SKM-1 treated with dmso at 0.1 percent for 144 hours (cell line): ENCODE measurements at regions not wholly inside any gene's neighbourhood (a gene's known extent, or its start where the extent isn't known, plus 50 kb on each side); places are given as distances from the start of the nearest gene placed in this dataset.
"Not testable (repeated sequence)": the region's sequence is repeated elsewhere in the genome, so short reads cannot be mapped to it uniquely, and the experiment has no call there.

Experiments used
- DNase-seq: peaks from one replicate; lab custom pipeline; 2025; ENCODE audit not compliant: unreplicated experiment; lab: John Stamatoyannopoulos, UW

GRCh38 chr18:65671621-65672415 lies 79.0 kb upstream of the CDH7 start:
- no peak for DNase-seq

GRCh38 chr18:65670145-65670544 lies 80.7 kb upstream of the CDH7 start:
- not testable (repeated sequence) for DNase-seq

- no peak for DNase-seq
These were observed 89.4 kb upstream of the CDH7 start for GRCh38 chr18:65661391-65661790.

DNA sequence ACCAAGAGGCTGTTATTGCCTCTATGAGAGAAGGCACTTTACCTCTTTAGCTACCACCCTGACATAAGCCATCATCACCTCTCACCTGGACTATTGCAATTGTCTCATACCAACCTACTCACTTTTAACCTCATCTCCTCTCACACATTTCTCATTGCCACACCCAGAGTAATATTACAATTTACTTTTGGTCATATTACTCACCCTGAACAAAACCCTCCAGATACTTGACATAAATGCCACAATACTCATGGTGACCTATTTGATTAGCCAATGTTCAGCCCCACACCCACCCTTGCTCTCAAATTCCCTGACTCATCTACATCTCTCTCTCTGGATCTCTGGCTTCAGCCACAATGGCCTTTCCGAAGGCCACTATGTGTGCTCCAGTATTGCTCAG lies 90.9 kb upstream of the CDH7 start:
- DNase-seq = no peak

- no peak for DNase-seq
These were observed 91.5 kb upstream of the CDH7 start for GRCh38 chr18:65659312-65659711.

GRCh38 chr18:65651192-65651591 lies 99.6 kb upstream of the CDH7 start:
- no peak for DNase-seq

DNA sequence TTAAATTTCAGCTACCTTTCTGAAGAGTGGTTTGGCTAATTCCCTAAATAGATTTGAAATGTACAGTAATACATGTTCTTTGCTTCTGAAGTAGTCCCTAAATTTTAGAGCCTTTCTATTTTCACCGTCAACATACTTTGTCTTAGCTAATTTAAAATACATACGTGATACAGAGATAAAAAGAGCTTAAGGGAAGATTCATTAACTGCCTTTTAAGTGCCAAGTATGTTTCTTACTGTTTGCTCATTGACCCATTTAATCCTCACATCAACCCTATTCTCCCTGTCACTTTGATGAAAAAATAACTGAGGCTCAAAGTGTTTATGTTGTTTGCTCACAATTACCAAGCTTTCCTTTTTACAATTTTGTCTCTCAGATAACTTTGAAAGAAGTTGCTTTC lies 118.6 kb upstream of the CDH7 start:
- no peak for DNase-seq

DNA sequence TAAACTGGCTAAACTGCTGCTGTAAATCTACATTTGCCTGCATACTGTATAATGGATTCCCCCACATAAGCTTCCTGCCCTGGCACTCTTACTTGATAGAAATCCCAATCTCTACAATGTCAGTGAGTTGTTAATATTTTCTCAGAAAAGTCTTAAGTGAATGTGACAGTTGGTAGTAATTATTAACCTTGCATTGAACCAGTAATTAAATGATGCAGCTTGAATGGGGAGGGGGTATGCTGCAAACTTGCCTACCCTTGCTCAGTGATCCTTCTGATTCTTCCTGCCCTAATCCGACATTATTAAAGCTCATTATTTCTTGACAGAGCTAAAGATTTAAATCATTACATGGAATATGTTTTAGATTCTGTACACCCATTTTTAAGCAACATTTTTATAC lies 119.0 kb upstream of the CDH7 start:
- no peak for DNase-seq

DNA sequence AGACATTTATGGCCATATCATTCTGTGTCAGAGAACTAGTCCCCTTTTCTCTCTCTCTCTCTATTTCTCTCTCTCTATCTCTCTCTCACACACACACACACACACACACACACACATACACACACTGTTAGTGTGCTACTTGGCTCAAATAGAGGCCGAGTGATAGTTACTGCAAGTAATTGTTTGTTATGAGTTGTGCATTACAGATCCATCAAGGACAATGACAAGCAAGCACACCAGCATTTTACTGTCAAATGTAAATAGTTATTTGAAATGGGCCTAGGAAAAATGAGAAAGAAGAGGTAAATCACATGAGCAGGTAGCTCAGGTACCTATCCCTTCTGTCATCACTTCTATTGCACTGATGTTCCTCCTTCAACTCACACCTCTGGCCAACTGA lies 122.4 kb upstream of the CDH7 start:
- no peak for DNase-seq

DNA sequence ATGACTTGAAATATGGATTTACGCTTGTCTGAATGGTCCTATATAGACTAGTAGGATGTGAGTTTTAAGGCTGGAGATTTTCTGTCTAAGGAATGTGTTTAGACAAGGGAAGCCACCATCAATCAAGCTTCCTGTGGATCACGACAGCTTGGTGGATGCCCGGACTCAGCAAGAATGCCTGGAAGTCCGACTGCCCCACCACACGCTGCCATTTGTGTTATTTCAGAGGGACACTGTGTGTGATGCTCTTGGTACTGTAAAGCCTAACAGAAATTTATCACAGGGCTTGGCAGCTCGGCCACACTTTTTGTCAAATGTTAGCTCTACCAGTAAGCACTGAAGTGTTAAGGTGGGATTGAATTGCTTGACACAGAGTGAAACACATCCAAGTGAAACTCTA lies 127.1 kb upstream of the CDH7 start:
- DNase-seq = no peak

DNA sequence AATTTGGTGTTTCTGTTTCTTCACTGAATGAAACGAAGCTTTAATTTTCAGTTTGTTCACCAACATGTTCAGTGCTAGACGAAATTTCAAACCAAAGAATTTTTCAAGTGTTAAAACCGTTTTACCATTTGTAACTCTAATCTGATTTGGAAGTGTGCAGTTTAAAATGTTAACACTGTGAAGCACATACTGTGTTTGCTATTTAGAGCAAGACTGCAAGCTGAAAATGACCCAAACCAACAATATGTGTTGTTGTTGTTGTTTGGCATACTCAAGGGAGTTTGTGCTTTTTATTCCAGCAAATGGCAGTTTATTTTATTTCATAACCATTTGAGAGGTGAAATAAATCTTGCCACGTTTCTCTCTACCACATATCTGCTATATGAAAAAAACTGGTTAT lies 128.4 kb upstream of the CDH7 start:
- no peak for DNase-seq

GRCh38 chr18:65620076-65620696 lies 130.6 kb upstream of the CDH7 start:
- DNase-seq = no peak

DNA sequence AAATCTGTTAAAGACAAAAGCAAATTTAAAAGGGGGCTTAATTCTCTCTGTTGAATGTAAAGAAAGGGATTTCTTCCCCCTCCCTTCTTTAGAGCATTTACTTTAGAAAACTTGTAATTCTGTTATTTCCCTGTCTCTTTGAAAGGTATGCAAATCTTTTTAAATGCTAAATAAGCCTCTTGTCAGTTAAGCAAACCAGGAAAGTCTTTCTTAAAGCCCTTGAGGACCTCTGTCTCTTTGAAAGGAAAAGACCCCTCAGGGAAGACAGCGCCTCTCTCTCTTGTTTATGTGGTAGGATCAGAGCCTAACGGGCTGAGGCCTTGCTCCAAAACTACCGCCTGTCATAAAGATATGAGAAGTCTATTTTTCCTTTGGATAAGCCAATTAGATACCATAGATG lies 139.9 kb upstream of the CDH7 start:
- no peak for DNase-seq

- DNase-seq = no peak
These were observed 142.3 kb upstream of the CDH7 start for GRCh38 chr18:65608471-65608870.

DNA sequence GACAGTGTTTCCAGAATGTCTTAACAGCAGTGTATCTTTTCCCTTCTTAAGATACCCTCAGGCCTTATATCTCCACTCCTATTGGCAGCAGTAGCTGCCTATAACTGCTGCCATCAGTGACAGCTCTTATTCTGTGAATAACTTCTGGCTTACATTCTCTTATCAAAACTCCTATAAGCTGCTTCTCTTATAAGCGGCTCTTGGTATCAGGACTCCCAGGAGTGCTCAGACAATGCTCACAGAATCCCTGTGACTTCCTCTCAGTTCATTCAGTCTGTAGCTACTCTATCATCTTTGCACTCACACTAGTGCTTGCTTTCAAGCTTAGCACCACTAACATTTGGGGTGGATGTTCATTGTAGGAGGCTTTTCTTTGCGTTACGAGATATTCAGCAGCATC lies 143.7 kb upstream of the CDH7 start:
- DNase-seq = no peak

DNA sequence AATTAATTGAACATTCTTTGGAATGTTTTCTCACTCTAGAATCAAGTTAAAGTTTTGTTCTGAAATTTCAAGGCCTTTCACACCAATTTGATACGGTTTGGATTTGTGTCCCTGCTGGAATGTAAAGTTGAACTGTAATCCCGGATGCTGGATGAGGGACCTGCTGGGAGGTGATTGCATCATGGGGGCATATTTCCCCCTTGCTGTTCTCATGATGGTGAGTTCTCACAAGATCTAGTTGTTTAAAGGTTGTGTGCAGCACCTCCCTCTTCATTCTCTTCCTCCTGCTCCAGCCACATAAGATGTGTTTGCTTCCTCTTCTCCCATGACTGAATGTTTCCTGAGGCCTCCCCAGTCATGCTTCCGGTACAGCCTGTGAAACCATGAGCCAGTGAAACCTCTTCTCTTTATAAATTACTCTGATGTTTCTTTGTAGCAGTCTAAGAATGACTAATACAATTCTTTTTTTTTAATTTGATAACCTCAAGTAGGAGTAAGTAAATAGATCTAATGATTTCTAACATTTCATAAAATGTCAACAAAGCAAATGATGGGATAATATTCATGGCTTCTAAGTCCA lies 144.2 kb upstream of the CDH7 start:
- DNase-seq = no peak

GRCh38 chr18:65605352-65605751 lies 145.5 kb upstream of the CDH7 start:
- not testable (repeated sequence) for DNase-seq

- DNase-seq = no peak
These were observed 149.0 kb upstream of the CDH7 start for GRCh38 chr18:65601775-65602174.

- DNase-seq = no peak
These were observed 158.4 kb upstream of the CDH7 start for GRCh38 chr18:65592435-65592834.

- DNase-seq = no peak
These were observed 163.3 kb upstream of the CDH7 start for GRCh38 chr18:65587491-65587890.

DNA sequence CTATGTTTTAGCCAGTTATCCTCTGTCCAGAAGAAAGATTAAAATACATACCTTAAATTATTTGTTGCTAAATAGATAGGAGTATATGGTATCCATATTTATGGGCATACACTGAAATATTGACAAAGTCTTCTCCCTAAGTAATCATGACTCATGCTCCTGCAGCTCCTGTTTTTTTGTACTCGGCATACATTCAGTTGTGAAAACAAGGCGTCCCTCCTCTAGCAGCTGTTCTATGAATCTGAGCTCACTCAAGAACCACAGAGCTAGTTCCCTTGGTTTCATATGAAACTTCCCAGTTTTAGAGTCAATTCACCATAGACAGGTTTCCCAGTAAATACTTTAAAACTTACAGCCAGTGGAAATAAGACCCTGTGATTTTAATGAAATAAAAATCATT lies 168.7 kb upstream of the CDH7 start:
- not testable (repeated sequence) for DNase-seq

- DNase-seq = no peak
These were observed 181.9 kb upstream of the CDH7 start for GRCh38 chr18:65568866-65569265.
